Natural killer cell (primary cell): ENCODE measurements at regions not wholly inside any gene's neighbourhood (a gene's known extent, or its start where the extent isn't known, plus 50 kb on each side); places are given as distances from the start of the nearest gene placed in this dataset.

ENCODE experiments used
- ATAC-seq, 3 donors: fragments of 150-1000 bp in 2 of 3; fragments of 200-7000 bp in 1 of 3; cut with Tn5 transposase; 1 replicate in 1 of 3; 2 replicates in 2 of 3; pipeline ENCODE4 v1.10.0; 2021; ENCODE audit warnings: mild to moderate bottlenecking in 2 of 3, moderate library complexity in 2 of 3
- DNase-seq, 2 donors: peaks; one replicate each; pipeline versions ENCODE4 v3.0.0 to v3.0.0-alpha.2; 2013 to 2021; ENCODE audit warnings: mixed read lengths in 1 of 2
- H3K27ac ChIP-seq: one replicate; pipeline ENCODE4 v1.5.1; 2013; ENCODE audit warnings: mild to moderate bottlenecking, low read length
- H3K27me3 ChIP-seq: one replicate; pipeline ENCODE4 v1.6.1; 2013; ENCODE audit warnings: low read length; ENCODE audit not compliant: control insufficient read depth, insufficient read depth
- H3K36me3 ChIP-seq: one replicate; pipeline ENCODE4 v1.6.1; 2013; ENCODE audit warnings: low read length; ENCODE audit not compliant: control insufficient read depth, insufficient read depth
- H3K4me1 ChIP-seq: one replicate; pipeline ENCODE4 v1.6.1; 2013; ENCODE audit warnings: low read length; ENCODE audit not compliant: control insufficient read depth, insufficient read depth
- H3K4me3 ChIP-seq: one replicate; pipeline ENCODE4 v1.5.1; 2013; ENCODE audit warnings: low read length
- H3K9me3 ChIP-seq: one replicate; pipeline ENCODE4 v1.6.1; 2013; ENCODE audit warnings: low read length; ENCODE audit not compliant: control insufficient read depth, insufficient read depth
- H3K27ac Mint-ChIP-seq, 2 donors: one replicate each; pipeline ENCODE4 v1.8.0; 2022; ENCODE audit warnings: mild to moderate bottlenecking in 2 of 2, mixed read lengths in 2 of 2, moderate library complexity in 1 of 2
- H3K27me3 Mint-ChIP-seq, 2 donors: one replicate each; pipeline ENCODE4 v1.8.0; 2022; ENCODE audit warnings: low read depth in 2 of 2, mixed read lengths in 2 of 2
- H3K36me3 Mint-ChIP-seq: one replicate; pipeline ENCODE4 v1.8.0; 2022; ENCODE audit warnings: mixed read lengths
- H3K4me1 Mint-ChIP-seq, 2 donors: one replicate each; pipeline ENCODE4 v1.8.0; 2022; ENCODE audit warnings: mixed read lengths in 2 of 2
- H3K4me3 Mint-ChIP-seq: one replicate; pipeline ENCODE4 v1.8.0; 2022; ENCODE audit warnings: mild to moderate bottlenecking, moderate library complexity, mixed read lengths
- H3K9me3 Mint-ChIP-seq, 2 donors: one replicate each; pipeline ENCODE4 v1.8.0; 2022; ENCODE audit warnings: mixed read lengths in 2 of 2
- WGBS: methylation state at CpG from one replicate; pipeline ENCODE4 v1.1.7; 2013; ENCODE audit warnings: missing lambda C conversion rate; ENCODE audit not compliant: insufficient coverage; 5-methylcytosine and 5-hydroxymethylcytosine counted together
- intact Hi-C: fragments of 100-400 bp; cut with micrococcal nuclease; formaldehyde crosslinking; loops from one replicate; pipeline ENCODE4 v1.14.2; 2022
- TF ChIP-seq, protein P1 (sequence below): fragments of 200-600 bp; IDR thresholded peaks from one replicate; pipeline ENCODE4 v1.8.0; 2022; ENCODE audit warnings: antibody characterized with exemption

DNA sequence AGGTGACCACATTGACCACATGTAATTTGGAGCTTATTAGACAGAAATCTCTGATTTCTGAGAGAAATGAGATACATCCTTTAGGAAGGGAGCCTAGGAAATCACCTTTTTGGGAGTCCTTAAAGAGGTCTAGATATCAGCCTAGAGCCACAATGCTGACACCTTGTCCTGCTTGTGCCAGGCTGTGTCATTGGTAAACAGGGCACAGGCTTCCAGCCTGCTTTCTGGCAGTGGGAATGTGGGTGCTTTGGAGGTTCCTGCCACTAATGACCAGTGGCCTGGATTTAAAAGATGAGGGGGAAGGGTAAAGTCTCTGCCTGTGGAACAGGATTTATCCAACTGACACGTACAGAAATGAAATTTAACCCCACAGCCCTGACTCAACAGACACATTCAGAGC, 169.8 kb upstream of the KBTBD8 start:
- Mint-ChIP-seq H3K27ac (no peak overlapping the region), H3K36me3 (no peaks in the 10 kb centered on the region), H3K4me1 (no peaks in the 10 kb centered on the region), H3K27me3 (peaks cover 11 to 21% of the 10 kb centered on the region in 2 donors), H3K4me3 (no peak overlapping the region), H3K9me3 (no peaks in the 10 kb centered on the region)
- H3K27ac ChIP-seq = no peak overlapping the region
- intact Hi-C loops = no loop called here
- TF ChIP-seq, protein P1, sequence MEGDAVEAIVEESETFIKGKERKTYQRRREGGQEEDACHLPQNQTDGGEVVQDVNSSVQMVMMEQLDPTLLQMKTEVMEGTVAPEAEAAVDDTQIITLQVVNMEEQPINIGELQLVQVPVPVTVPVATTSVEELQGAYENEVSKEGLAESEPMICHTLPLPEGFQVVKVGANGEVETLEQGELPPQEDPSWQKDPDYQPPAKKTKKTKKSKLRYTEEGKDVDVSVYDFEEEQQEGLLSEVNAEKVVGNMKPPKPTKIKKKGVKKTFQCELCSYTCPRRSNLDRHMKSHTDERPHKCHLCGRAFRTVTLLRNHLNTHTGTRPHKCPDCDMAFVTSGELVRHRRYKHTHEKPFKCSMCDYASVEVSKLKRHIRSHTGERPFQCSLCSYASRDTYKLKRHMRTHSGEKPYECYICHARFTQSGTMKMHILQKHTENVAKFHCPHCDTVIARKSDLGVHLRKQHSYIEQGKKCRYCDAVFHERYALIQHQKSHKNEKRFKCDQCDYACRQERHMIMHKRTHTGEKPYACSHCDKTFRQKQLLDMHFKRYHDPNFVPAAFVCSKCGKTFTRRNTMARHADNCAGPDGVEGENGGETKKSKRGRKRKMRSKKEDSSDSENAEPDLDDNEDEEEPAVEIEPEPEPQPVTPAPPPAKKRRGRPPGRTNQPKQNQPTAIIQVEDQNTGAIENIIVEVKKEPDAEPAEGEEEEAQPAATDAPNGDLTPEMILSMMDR = no peak
- H3K4me3 ChIP-seq = no peak overlapping the region
- H3K9me3 ChIP-seq = no peaks in the 10 kb centered on the region
- no peaks in the 10 kb centered on the region for H3K27me3 ChIP-seq
- 100% methylated on average over 1 of the region's 1 CpG for WGBS
- DNase-seq = no peak
- H3K4me1 ChIP-seq = no peaks in the 10 kb centered on the region
- ATAC-seq = no peak
- no peaks in the 10 kb centered on the region for H3K36me3 ChIP-seq

DNA sequence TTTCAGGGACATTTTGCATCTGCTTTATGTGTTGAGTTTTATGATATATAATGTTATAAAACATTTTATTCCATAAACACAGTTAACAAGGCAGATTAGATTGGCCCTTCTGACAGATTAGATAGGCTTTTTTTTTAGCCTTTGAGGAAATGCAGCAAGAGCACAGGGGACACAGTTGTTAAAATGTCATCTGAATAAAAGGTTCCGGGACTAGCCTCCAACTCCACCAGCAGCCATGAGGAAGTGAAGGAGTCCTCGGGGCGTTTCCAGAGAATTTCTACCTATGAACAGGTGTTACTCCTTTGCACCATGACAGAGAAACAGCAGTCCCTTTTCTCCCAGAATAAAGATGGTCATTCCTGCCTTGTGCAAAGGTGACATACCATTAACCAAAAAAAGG, 167.8 kb upstream of the KBTBD8 start:
- H3K36me3 Mint-ChIP-seq = no peaks in the 10 kb centered on the region
- Histone ChIP-seq H3K9me3 (no peaks in the 10 kb centered on the region), H3K4me3 (no peak overlapping the region), H3K36me3 (no peaks in the 10 kb centered on the region), H3K27me3 (no peaks in the 10 kb centered on the region), H3K4me1 (no peaks in the 10 kb centered on the region), H3K27ac (no peak overlapping the region)
- 71% methylated on average over 3 of the region's 3 CpGs for WGBS
- H3K9me3 Mint-ChIP-seq = no peaks in the 10 kb centered on the region
- intact Hi-C loops = no loop called here
- H3K27ac Mint-ChIP-seq = no peak overlapping the region
- H3K4me3 Mint-ChIP-seq = no peak overlapping the region
- ATAC-seq (no peak), DNase-seq (no peak)
- H3K4me1 Mint-ChIP-seq = no peaks in the 10 kb centered on the region
- peaks cover 17 to 26% of the 10 kb centered on the region in 2 donors for H3K27me3 Mint-ChIP-seq
- TF ChIP-seq, protein P1 = no peak

DNA sequence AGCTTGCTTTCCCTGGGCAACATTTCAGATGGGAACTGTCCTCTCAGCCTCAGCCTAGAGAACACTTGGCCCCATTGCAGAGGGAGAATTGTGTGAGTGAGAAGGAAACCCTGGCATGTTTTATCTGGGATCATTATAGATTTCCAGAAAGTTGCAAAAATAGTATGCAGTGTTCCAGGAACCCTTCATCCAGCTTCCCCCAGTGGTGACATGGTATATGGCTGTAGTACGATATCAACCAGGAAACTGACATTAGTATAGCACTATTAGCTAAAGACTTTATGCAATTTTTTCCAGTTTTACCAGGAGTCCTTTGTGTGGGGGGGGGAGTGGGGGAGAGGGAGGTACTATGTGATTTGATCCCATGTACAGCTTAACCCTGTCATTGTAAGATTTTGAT, 166.2 kb upstream of the KBTBD8 start:
- peaks cover 19 to 26% of the 10 kb centered on the region in 2 donors for H3K27me3 Mint-ChIP-seq

More for the DNA sequence above, 166.2 kb upstream of the KBTBD8 start:
- TF ChIP-seq, protein P1 = no peak
- Histone ChIP-seq H3K36me3 (no peaks in the 10 kb centered on the region), H3K27me3 (no peaks in the 10 kb centered on the region), H3K9me3 (no peaks in the 10 kb centered on the region), H3K27ac (no peak overlapping the region), H3K4me1 (no peaks in the 10 kb centered on the region), H3K4me3 (no peak overlapping the region)
- Mint-ChIP-seq H3K27ac (no peak overlapping the region), H3K4me3 (no peak overlapping the region), H3K9me3 (no peaks in the 10 kb centered on the region), H3K36me3 (no peaks in the 10 kb centered on the region), H3K4me1 (no peaks in the 10 kb centered on the region)
- WGBS = no CpG with 5 or more reads among the region's 1 CpG
- intact Hi-C loops = no loop called here
- no peak for DNase-seq
- ATAC-seq = no peak
